ENCODE measurements at regions not wholly inside any gene's neighbourhood (a gene's known extent, or its start where the extent isn't known, plus 50 kb on each side); places are given as distances from the start of the nearest gene placed in this dataset.

GRCh38 chr15:62639906-62640605, 402.5 kb upstream of the TPM1 start (continued):
- TF ChIP-seq CTCF (IDR thresholded peaks at IDR 0.05), result no peak

DNA sequence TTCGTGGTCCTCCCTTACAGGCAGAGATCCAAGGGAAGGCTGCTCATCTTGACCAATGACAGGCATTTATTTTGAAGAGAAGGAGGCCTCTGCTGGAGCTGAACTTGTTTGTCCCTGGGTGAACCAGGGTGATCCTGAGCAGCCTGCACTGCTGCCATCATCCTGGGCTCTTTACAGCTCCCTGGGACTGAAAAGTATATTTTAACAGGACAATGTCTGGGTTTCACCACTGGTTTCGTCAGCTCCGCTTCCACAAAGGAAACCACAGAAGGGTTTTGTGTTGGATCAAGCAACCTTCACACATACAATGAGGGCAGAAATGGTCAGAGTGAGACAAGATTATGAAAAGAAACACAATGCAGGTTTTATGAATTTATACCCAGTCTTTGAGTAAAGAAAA, 400.7 kb upstream of the TPM1 start:
- Mint-ChIP-seq H3K4me3 (no peak overlapping the region), H3K4me1 (peaks cover 27% of the 10 kb centered on the region), H3K27ac (no peak overlapping the region), H3K9me3 (no peaks in the 10 kb centered on the region), H3K27me3 (ENCODE audit: low read depth) (no peaks in the 10 kb centered on the region), H3K36me3 (no peaks in the 10 kb centered on the region)
- ATAC-seq, result no peak
- no peak for DNase-seq (ENCODE audit: low spot score)
- ChIA-PET CTCF (interaction anchor here (1.0 kb wide), 1 partner anchor 101 kb away, joined by 5 read pairs; no protein-coding TSS in a partner anchor), POLR2A (no interaction called here)
- TF ChIP-seq ZNF671 (CRISPR knock-in tag; IDR thresholded peaks at IDR 0.05), result no peak
- TF ChIP-seq CREB1 (CRISPR knock-in tag; IDR thresholded peaks at IDR 0.05), result no peak
- TF ChIP-seq CREM (CRISPR knock-in tag; IDR thresholded peaks at IDR 0.05), result no peak
- no peak for TF ChIP-seq OVOL2 (CRISPR knock-in tag; IDR thresholded peaks at IDR 0.05; ENCODE audit: borderline replicate concordance)
- TF ChIP-seq PRRX2 (CRISPR knock-in tag; IDR thresholded peaks at IDR 0.05), result no peak
- no peak for TF ChIP-seq ZNF219 (CRISPR knock-in tag; IDR thresholded peaks at IDR 0.05; ENCODE audit: borderline replicate concordance)
- no peak for TF ChIP-seq IRF2 (CRISPR knock-in tag; IDR thresholded peaks at IDR 0.05; ENCODE audit: borderline replicate concordance, low read depth)
- TF ChIP-seq RORB (CRISPR knock-in tag; IDR thresholded peaks at IDR 0.05), result no peak
- TF ChIP-seq, protein P1, sequence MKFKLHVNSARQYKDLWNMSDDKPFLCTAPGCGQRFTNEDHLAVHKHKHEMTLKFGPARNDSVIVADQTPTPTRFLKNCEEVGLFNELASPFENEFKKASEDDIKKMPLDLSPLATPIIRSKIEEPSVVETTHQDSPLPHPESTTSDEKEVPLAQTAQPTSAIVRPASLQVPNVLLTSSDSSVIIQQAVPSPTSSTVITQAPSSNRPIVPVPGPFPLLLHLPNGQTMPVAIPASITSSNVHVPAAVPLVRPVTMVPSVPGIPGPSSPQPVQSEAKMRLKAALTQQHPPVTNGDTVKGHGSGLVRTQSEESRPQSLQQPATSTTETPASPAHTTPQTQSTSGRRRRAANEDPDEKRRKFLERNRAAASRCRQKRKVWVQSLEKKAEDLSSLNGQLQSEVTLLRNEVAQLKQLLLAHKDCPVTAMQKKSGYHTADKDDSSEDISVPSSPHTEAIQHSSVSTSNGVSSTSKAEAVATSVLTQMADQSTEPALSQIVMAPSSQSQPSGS (CRISPR knock-in tag; IDR thresholded peaks at IDR 0.05; ENCODE audit: borderline replicate concordance, low read depth), result no peak
- TF ChIP-seq, protein P2, sequence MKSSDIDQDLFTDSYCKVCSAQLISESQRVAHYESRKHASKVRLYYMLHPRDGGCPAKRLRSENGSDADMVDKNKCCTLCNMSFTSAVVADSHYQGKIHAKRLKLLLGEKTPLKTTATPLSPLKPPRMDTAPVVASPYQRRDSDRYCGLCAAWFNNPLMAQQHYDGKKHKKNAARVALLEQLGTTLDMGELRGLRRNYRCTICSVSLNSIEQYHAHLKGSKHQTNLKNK (CRISPR knock-in tag; IDR thresholded peaks at IDR 0.05), result no peak
- TF ChIP-seq RELA (CRISPR knock-in tag; IDR thresholded peaks at IDR 0.05; ENCODE audit: borderline replicate concordance), result no peak
- TF ChIP-seq GRHL2 (CRISPR knock-in tag; IDR thresholded peaks at IDR 0.05; ENCODE audit: insufficient replicate concordance, severe bottlenecking), result no peak
- TF ChIP-seq, protein P3, sequence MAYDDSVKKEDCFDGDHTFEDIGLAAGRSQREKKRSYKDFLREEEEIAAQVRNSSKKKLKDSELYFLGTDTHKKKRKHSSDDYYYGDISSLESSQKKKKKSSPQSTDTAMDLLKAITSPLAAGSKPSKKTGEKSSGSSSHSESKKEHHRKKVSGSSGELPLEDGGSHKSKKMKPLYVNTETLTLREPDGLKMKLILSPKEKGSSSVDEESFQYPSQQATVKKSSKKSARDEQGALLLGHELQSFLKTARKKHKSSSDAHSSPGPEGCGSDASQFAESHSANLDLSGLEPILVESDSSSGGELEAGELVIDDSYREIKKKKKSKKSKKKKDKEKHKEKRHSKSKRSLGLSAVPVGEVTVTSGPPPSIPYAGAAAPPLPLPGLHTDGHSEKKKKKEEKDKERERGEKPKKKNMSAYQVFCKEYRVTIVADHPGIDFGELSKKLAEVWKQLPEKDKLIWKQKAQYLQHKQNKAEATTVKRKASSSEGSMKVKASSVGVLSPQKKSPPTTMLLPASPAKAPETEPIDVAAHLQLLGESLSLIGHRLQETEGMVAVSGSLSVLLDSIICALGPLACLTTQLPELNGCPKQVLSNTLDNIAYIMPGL (CRISPR knock-in tag; IDR thresholded peaks at IDR 0.05), result no peak
- TF ChIP-seq, protein P4, sequence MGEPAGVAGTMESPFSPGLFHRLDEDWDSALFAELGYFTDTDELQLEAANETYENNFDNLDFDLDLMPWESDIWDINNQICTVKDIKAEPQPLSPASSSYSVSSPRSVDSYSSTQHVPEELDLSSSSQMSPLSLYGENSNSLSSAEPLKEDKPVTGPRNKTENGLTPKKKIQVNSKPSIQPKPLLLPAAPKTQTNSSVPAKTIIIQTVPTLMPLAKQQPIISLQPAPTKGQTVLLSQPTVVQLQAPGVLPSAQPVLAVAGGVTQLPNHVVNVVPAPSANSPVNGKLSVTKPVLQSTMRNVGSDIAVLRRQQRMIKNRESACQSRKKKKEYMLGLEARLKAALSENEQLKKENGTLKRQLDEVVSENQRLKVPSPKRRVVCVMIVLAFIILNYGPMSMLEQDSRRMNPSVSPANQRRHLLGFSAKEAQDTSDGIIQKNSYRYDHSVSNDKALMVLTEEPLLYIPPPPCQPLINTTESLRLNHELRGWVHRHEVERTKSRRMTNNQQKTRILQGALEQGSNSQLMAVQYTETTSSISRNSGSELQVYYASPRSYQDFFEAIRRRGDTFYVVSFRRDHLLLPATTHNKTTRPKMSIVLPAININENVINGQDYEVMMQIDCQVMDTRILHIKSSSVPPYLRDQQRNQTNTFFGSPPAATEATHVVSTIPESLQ (CRISPR knock-in tag; IDR thresholded peaks at IDR 0.05), result no peak
- TF ChIP-seq JAZF1 (CRISPR knock-in tag; IDR thresholded peaks at IDR 0.05), result no peak
- no peak for TF ChIP-seq KAT7 (CRISPR knock-in tag; IDR thresholded peaks at IDR 0.05; ENCODE audit: borderline replicate concordance)
- TF ChIP-seq MLX (CRISPR knock-in tag; IDR thresholded peaks at IDR 0.05), result no peak
